GM12873 (cell line): ENCODE measurements at regions not wholly inside any gene's neighbourhood (a gene's known extent, or its start where the extent isn't known, plus 50 kb on each side); places are given as distances from the start of the nearest gene placed in this dataset.

Experiments used
- CTCF ChIP-seq: IDR thresholded peaks from 2 replicates; pipeline ENCODE4 v1.5.1; 2012; ENCODE audit warnings: low read depth, mild to moderate bottlenecking, moderate library complexity, low read length, control low read depth; ENCODE audit not compliant: insufficient read depth; ENCODE audit errors: missing control alignments

- no peak for TF ChIP-seq CTCF
Measured at GRCh38 chr12:105716621-105717020, 386.1 kb downstream of the C12orf75 start.

GRCh38 chr12:105721051-105721825, 390.7 kb downstream of the C12orf75 start:
- TF ChIP-seq CTCF, result no peak

- no peak for TF ChIP-seq CTCF
Measured at GRCh38 chr12:105721891-105722290, 391.4 kb downstream of the C12orf75 start.

- TF ChIP-seq CTCF, result no peak
Measured at GRCh38 chr12:105723066-105723465, 392.6 kb downstream of the C12orf75 start.

GRCh38 chr12:105723494-105723893, 393.0 kb downstream of the C12orf75 start:
- TF ChIP-seq CTCF, result no peak

GRCh38 chr12:105724641-105725040, 394.1 kb downstream of the C12orf75 start:
- no peak for TF ChIP-seq CTCF

GRCh38 chr12:105725054-105725453, 394.6 kb downstream of the C12orf75 start:
- TF ChIP-seq CTCF, result no peak
